CD14-positive monocyte (primary cell): ENCODE measurements at regions not wholly inside any gene's neighbourhood (a gene's known extent, or its start where the extent isn't known, plus 50 kb on each side); places are given as distances from the start of the nearest gene placed in this dataset.

ENCODE experiments used
- DNase-seq, 3 donors: peaks; one replicate each; pipeline ENCODE4 v3.0.0-alpha.2; 2011 to 2022
- H2AFZ ChIP-seq: 2 replicates; pipeline ENCODE4 v1.6.0; 2012; ENCODE audit warnings: mild to moderate bottlenecking, low read depth, low read length, inconsistent platforms; ENCODE audit not compliant: insufficient read depth, poor library complexity, severe bottlenecking
- H3K27ac ChIP-seq, 2 donors: 1 replicate in 1 of 2; 2 replicates in 1 of 2; pipeline ENCODE4 v1.5.1; 2012 to 2013; ENCODE audit warnings: low read length in 2 of 2, control low read depth in 1 of 2, inconsistent platforms in 1 of 2, low read depth in 1 of 2, mild to moderate bottlenecking in 1 of 2
- H3K27me3 ChIP-seq, 2 donors: one replicate each; pipeline versions ENCODE4 v1.6.0 to v1.6.1; 2011 to 2013; ENCODE audit warnings: low read length in 2 of 2; ENCODE audit not compliant: control insufficient read depth in 2 of 2, insufficient read depth in 2 of 2
- H3K36me3 ChIP-seq, 2 donors: replicated peaks in 1 of 2; 1 replicate in 1 of 2; 2 replicates in 1 of 2; pipeline versions ENCODE4 v1.5.1 to v1.6.1; 2012 to 2013; ENCODE audit warnings: low read length in 2 of 2, control low read depth in 1 of 2, inconsistent platforms in 1 of 2, mild to moderate bottlenecking in 1 of 2; ENCODE audit not compliant: insufficient read depth in 2 of 2, control insufficient read depth in 1 of 2
- H3K4me1 ChIP-seq, 2 donors: 1 replicate in 1 of 2; 2 replicates in 1 of 2; pipeline versions ENCODE4 v1.5.1 to v1.6.1; 2012 to 2013; ENCODE audit warnings: low read length in 2 of 2, control low read depth in 1 of 2, inconsistent platforms in 1 of 2, mild to moderate bottlenecking in 1 of 2, moderate library complexity in 1 of 2; ENCODE audit not compliant: insufficient read depth in 2 of 2, control insufficient read depth in 1 of 2
- H3K4me2 ChIP-seq: replicated peaks from 2 replicates; pipeline ENCODE3; 2012; ENCODE audit warnings: low read length, moderate library complexity, mild to moderate bottlenecking; ENCODE audit not compliant: poor library complexity, severe bottlenecking; ENCODE audit errors: extremely low read depth
- H3K4me3 ChIP-seq, 3 experiments: fragments of 200-600 bp in 1 of 3; sonication (generic) in 1 of 3; replicated peaks in 1 of 3; 1 replicate in 2 of 3; 2 replicates in 1 of 3; pipeline ENCODE4 v1.5.1; 2011 to 2013; ENCODE audit warnings: low read length in 3 of 3, mild to moderate bottlenecking in 3 of 3, control low read depth in 2 of 3, low read depth in 2 of 3, inconsistent platforms in 1 of 3, moderate library complexity in 1 of 3
- H3K79me2 ChIP-seq: 2 replicates; pipeline ENCODE4 v1.6.0; 2012; ENCODE audit warnings: mild to moderate bottlenecking, control low read depth, inconsistent platforms, low read length, moderate library complexity; ENCODE audit not compliant: insufficient read depth
- H3K9ac ChIP-seq: 2 replicates; pipeline ENCODE4 v1.6.0; 2017; ENCODE audit warnings: low read length, mild to moderate bottlenecking; ENCODE audit not compliant: insufficient read depth, poor library complexity, severe bottlenecking
- H3K9me3 ChIP-seq, 2 donors: replicated peaks in 1 of 2; 1 replicate in 1 of 2; 2 replicates in 1 of 2; pipeline versions ENCODE4 v1.5.1 to v1.6.1; 2012 to 2013; ENCODE audit warnings: low read length in 2 of 2, control low read depth in 1 of 2; ENCODE audit not compliant: control insufficient read depth in 1 of 2, insufficient read depth in 1 of 2
- H4K20me1 ChIP-seq: 2 replicates; pipeline ENCODE4 v1.6.0; 2012; ENCODE audit warnings: mild to moderate bottlenecking, low read length, control low read depth, moderate library complexity; ENCODE audit not compliant: insufficient read depth
- H3K27ac Mint-ChIP-seq, 7 donors: one replicate each; pipeline ENCODE4 v1.8.0; 2020; ENCODE audit warnings: mild to moderate bottlenecking in 7 of 7, mixed read lengths in 7 of 7, moderate library complexity in 6 of 7, inconsistent platforms in 2 of 7
- H3K27me3 Mint-ChIP-seq, 3 donors: one replicate each; pipeline ENCODE4 v1.8.0; 2021 to 2022; ENCODE audit warnings: low read depth in 3 of 3, mild to moderate bottlenecking in 3 of 3, mixed read lengths in 3 of 3, moderate library complexity in 3 of 3, inconsistent platforms in 1 of 3
- H3K36me3 Mint-ChIP-seq, 2 donors: one replicate each; pipeline ENCODE4 v1.8.0; 2020; ENCODE audit warnings: mixed read lengths in 2 of 2, inconsistent platforms in 1 of 2, mild to moderate bottlenecking in 1 of 2
- H3K4me1 Mint-ChIP-seq: one replicate; pipeline ENCODE4 v1.8.0; 2020; ENCODE audit warnings: mild to moderate bottlenecking, mixed read lengths
- H3K4me3 Mint-ChIP-seq, 2 donors: one replicate each; pipeline ENCODE4 v1.8.0; 2020; ENCODE audit warnings: mild to moderate bottlenecking in 2 of 2, mixed read lengths in 2 of 2, moderate library complexity in 1 of 2
- H3K9me3 Mint-ChIP-seq, 7 donors: one replicate each; pipeline ENCODE4 v1.8.0; 2020 to 2022; ENCODE audit warnings: mixed read lengths in 7 of 7, mild to moderate bottlenecking in 6 of 7, moderate library complexity in 6 of 7, inconsistent platforms in 2 of 7
- CTCF ChIP-seq: fragments of 200-600 bp; IDR thresholded peaks from one replicate; pipeline ENCODE4 v1.8.0; 2022; ENCODE audit warnings: antibody characterized with exemption, mild to moderate bottlenecking
- WGBS: methylation state at CpG from one replicate; pipeline ENCODE4 v1.1.5; 2013; ENCODE audit warnings: missing lambda C conversion rate; ENCODE audit not compliant: insufficient coverage; 5-methylcytosine and 5-hydroxymethylcytosine counted together
- intact Hi-C, 2 donors: fragments of 100-400 bp; cut with micrococcal nuclease; formaldehyde crosslinking; loops; one replicate each; pipeline versions ENCODE4 v1.15.0 to v1.15.1; 2023

GRCh38 chr4:79552311-79552710, 144.3 kb upstream of the GK2 start:
- no peak overlapping the region for H3K4me3 Mint-ChIP-seq
- Histone ChIP-seq H2AFZ (no peak overlapping the region), H3K4me3 (no peak overlapping the region)

GRCh38 chr4:79551555-79551954, 143.5 kb upstream of the GK2 start:
- DNase-seq, result no peak
- WGBS, result no CpG with 5 or more reads among the region's 5 CpGs
- no peaks in the 10 kb centered on the region for H3K36me3 ChIP-seq
- no peaks in the 10 kb centered on the region for H3K4me1 ChIP-seq
- no peaks in the 10 kb centered on the region for H3K79me2 ChIP-seq
- no peaks in the 10 kb centered on the region for H3K9me3 ChIP-seq
- peaks cover 3 to 12% (median 7%) of the 10 kb centered on the region in 7 donors for H3K9me3 Mint-ChIP-seq
- no peak overlapping the region for H3K4me2 ChIP-seq
- intact Hi-C loops, result no loop called here
- H2AFZ ChIP-seq, result no peak overlapping the region
- TF ChIP-seq CTCF, result no peak
- no peak overlapping the region for H3K27ac Mint-ChIP-seq
- no peaks in the 10 kb centered on the region for H3K4me1 Mint-ChIP-seq
- no peaks in the 10 kb centered on the region for H3K27me3 ChIP-seq
- no peak overlapping the region for H3K9ac ChIP-seq
- no peak overlapping the region for H3K27ac ChIP-seq
- no peaks in the 10 kb centered on the region for H3K36me3 Mint-ChIP-seq
- H3K4me3 ChIP-seq, result no peak overlapping the region
- no peaks in the 10 kb centered on the region for H4K20me1 ChIP-seq
- H3K27me3 Mint-ChIP-seq, result no peaks in the 10 kb centered on the region
- no peak overlapping the region for H3K4me3 Mint-ChIP-seq

More at GRCh38 chr4:79552311-79552710, 144.3 kb upstream of the GK2 start:
- no peaks in the 10 kb centered on the region for H3K36me3 ChIP-seq
- Mint-ChIP-seq H3K9me3 (peaks cover 3 to 14% (median 9%) of the 10 kb centered on the region in 7 donors), H3K36me3 (no peaks in the 10 kb centered on the region), H3K27ac (no peak overlapping the region), H3K27me3 (peaks cover 0 to 2% (median 0%) of the 10 kb centered on the region in 3 donors), H3K4me1 (no peaks in the 10 kb centered on the region)
- no peak overlapping the region for H3K27ac ChIP-seq
- no peak overlapping the region for H3K9ac ChIP-seq
- no peaks in the 10 kb centered on the region for H3K27me3 ChIP-seq
- H4K20me1 ChIP-seq, result no peaks in the 10 kb centered on the region
- H3K79me2 ChIP-seq, result no peaks in the 10 kb centered on the region
- DNase-seq, result no peak
- no peak overlapping the region for H3K4me2 ChIP-seq
- intact Hi-C loops, result no loop called here
- no peaks in the 10 kb centered on the region for H3K9me3 ChIP-seq
- no peaks in the 10 kb centered on the region for H3K4me1 ChIP-seq
- no peak for TF ChIP-seq CTCF
